ENCODE measurements at regions not wholly inside any gene's neighbourhood (a gene's known extent, or its start where the extent isn't known, plus 50 kb on each side); places are given as distances from the start of the nearest gene placed in this dataset.

DNA sequence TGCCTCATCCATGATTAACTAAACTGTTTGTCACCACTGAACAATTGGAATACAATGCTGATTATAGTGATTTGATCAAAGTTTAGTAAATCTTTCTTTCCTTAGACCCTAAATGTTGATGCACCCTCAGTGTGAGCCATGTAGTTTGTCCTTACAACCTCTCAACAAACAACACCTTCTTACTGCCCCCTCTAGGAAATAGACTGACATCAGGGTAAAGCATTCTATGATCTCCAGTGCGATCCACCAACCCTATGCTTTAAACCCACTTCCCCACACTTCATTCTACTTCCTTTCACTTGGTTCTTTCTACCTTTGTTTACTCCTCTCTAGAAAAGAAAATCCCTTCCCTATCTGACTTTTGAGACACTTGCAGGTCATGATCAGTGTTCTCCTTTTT is 1842.5 kb upstream of the PRR20A start:
- no peak for ATAC-seq

DNA sequence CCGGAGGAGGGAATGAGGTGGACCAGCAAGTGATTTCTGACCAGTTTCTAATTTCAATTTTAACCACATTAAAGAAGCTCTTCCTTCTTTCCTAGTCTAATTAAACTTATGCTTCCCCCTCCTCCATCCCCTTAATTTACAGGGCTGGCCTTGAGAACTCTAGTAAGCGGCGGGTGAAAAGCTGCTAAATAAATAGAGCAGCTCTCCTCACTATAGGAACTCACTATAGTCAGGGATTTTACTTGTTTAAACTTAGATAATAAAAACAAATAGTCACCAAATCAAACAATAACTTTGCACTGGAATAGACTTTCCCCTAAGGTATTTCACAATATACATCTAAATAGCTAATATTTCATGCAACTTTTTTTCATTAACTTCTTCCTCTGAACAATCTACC is 1838.2 kb upstream of the PRR20A start:
- no peak for ATAC-seq

DNA sequence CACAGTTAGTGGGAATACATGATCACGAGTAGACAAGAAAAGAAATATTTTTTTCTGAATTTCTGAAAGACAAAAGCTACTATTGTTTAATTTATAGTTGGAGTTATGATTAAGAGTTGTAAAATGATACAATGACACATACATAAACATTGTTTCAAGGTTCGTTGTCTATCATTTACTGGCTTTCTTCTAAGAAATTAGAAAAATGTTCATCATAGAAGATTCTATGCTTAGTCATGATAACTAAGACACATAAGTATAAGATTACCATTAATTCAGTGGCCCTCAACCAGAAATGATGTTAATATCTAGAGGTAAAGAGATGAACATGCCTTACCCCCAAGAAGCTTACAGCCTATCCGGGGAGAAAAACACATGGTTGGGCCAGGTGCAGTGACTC is 1832.8 kb upstream of the PRR20A start:
- ATAC-seq: no peak

DNA sequence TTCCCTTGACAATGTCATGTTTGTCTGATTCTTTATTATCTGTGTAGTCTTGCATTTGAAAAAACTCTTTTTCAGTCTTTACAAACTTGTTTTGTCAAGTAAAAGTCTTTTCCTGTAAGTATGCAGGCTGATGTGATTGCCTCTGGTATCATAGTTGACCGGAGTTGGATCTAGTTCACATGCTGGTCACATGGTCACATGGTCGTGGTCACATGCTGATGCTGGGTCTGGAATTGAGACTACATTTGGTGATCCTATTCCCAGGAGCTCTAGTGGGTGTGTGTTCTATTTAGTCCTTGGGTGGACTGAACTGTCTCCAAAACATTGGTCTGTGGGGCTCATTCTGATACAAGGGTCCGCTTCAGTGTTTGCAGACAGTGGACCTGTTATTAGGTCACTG is 1798.8 kb upstream of the PRR20A start:
- no peak for ATAC-seq

DNA sequence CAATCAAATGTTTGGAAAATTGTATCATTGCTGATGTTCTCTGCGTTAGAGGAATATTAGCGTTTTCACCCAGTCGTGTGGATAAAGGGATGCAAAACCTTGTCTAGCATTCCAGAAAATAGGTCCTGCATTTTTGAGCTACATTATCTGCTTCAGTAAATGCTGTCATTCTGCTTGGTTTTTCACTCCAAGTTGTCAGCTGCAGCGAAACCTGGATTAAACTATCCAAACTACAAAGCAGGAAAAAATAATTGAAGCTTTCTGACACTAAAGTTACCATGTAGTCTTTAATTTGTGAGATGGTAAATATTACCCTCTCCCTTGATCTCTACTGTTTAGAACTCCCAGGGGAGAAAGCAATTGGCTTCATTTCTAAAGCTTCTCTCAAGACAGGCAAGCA is 1795.5 kb upstream of the PRR20A start:
- no peak for ATAC-seq

DNA sequence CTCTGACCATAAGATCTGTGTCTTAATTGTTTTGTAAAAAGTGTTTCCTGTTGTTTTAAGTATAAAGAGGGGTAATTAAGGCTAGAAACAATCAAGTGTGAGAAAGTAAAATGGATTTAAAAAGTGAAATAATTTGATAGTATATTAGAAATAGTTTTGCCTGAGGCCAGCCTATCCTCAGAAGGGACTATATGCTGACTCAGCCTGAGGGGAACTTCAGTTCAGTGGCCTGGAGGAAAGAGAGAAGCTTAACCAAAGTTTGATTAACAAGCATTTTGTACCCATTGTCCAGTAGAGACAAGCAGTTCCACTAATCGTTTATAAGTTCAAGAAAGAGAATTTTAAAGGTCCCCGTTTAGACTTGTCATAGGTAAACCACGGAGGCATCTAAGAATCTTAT is 1793.2 kb upstream of the PRR20A start:
- no peak for ATAC-seq

DNA sequence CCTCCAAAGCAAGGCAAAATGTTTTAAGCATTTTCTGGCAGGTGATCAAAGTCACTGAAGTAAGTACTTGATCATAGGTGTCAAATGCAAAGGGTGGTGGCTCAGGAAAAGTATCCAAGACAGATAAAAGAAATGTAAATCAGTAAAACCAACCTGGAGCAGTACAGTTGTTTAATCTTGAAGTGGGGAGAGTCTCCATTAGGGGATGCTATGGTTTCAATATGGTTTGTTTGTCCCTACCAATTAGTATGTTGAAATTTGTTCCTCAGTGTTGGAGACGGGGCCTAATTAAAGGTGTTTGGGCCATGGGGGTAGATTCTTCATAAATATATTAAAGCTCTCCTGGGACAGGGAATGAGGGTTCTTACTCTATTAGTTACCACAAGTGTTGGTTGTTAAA is 1781.7 kb upstream of the PRR20A start:
- no peak for ATAC-seq

DNA sequence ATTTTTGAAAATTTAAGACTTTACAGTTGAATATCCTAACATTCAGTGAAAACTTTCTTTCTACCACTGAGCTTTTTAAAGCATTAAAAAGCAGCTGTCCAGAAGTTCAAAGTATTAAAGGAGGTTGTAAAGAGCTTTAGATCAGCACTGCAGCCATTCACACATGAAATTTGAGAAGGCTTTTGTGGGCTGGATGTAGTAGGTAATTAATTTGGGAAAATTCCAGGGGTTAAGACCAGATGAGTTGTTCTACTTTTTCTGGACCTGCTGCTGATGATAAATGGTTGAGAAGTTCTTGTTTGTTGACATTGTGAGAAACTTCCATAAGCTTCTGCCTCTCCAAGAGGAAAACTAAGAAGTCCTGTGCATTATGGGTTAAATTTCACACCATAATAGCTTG is 1779.6 kb upstream of the PRR20A start:
- no peak for ATAC-seq

DNA sequence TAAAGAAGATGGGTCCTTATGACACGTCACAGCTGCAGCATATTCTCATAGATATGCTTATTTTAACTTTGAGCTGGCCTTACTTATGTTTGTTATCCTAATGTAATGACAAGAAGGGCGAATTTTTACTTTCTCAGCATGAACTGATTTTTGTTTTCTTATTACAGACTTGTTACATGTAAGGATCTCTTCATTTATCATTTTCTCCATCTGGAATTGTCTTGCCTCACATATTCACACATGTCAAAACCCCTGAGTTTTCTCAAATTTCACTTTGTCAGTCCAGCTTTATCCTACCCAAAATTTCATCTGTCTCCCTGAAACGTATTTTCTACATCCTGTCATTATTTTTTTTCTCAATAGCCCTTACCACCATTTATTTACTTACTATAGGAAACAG is 1774.0 kb upstream of the PRR20A start:
- no peak for ATAC-seq

DNA sequence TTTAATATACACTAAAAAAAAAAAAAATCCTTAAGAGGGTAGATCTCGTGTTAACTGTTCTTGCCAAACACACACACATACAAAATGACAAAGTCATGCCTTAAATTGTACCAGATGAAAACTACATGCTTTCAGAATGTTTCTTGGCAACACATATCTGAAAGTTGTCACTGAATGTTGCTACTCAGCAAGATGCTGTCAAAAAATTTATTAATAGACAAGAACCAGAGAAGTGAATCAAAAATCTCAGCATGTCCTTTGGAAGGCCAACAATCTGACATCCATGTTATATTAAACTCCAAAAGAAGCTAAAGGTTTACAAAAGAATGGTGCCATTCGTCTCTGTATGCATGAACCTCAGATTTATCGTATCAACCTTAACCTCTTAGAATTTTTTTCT is 1746.2 kb upstream of the PRR20A start:
- no peak for ATAC-seq

DNA sequence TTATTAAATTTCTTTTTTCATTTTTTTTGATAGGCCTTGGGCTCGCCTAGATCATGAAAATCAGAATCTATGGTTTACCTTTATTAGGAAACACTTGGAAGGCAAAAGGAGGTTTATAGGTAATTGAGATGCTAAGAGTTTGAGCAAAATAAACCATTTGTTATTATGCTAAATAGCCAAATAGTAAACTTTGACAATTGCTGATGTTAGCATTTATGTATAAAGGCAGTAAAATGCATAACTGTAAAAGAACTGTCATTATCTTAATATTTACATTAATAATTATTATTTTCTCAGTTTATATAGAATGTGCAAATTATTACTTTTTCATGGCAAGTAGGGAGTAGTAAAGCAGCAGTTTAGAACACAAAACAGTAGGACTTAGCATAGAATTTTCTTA is 1737.8 kb upstream of the PRR20A start:
- no peak for ATAC-seq

DNA sequence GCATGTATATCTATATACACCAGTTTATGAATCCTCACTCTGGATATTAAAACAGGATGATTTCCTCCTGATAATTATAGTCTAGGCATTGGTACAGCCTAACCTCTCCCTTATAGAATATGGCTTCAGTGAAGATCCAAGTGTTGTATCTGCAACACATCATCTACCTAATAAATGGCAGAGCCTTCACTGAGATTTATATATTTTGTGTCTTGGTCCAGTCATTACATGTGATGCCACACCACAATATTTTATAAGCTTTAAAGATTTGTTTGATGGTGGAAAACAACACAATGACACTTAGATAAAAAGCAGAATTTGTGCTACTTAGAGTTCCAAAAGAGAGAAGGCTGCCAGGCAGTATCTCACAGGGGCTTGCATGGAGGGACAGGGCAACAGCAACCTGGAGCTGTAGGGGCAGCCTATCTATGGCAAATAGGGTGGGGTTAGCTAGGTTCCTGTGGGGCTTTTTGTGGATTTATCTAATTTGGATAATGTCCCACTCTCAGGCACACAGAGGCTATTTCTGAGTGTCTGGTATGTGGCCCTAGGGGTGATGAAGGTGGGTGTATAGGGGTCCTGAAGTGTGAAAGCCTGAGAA is 1736.7 kb upstream of the PRR20A start:
- ATAC-seq: no peak

DNA sequence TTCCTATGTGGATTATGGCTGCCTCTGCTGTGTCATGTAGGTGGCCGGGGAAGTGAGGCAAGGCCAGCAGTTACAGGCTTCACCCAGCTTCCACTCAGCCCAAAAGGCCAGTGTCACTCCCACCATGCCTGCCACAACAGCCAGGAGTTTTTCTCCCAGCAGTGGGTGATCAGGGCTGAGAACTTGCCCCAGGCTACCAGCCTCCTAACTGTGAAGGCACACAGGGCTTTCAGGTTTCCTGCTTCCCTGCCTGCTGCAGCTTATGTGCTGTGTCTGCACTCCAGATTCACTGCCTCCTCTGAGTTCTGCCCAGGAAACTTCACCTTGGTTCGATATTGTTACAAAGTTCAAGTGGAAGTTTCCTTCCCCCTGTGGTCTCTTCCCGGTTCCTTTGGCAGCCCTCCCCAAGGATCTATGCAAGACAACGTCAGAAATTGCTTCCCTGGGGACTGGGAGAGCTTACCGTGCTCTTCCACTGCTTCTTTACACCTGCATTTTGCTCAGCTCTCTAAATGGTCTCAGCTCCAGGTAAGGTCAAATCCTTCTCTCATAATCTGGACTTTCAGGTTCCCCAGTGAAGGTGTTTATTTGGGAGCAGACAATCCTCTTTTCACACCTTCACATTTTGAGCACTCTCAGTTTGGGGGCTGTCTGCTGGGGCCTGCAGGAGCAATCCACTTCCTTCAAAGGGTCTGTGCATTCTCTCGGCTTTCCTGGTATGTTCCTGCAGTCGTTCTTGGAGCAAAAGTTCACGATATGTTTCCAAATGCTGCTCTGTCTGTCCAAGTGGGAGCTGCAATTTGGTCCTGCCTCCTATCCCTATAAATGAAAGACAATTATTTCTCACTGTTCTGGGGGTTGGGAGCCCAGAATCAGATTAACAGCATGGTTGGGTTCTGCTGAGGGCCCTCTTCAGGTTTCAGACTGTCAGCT is 1730.1 kb upstream of the PRR20A start:
- no peak for ATAC-seq

DNA sequence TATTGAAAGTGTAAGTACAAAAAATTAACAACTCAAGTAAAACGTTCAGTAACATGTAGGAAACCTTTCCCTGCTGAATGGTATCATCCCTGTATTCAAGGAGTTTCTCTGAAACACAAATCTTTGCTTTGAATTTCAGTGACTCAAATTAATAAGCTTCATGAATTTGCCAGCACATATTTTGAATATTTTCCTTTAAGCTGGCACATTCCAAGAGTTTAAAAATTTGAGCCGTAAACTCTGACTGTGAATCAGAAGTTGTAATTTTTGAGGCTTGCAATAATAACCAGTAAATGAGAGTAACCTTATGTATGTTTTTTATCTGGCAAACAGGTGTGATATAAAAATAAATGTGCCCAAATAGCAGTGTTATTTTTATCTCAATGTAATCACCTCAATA is 1722.6 kb upstream of the PRR20A start:
- no peak for ATAC-seq

DNA sequence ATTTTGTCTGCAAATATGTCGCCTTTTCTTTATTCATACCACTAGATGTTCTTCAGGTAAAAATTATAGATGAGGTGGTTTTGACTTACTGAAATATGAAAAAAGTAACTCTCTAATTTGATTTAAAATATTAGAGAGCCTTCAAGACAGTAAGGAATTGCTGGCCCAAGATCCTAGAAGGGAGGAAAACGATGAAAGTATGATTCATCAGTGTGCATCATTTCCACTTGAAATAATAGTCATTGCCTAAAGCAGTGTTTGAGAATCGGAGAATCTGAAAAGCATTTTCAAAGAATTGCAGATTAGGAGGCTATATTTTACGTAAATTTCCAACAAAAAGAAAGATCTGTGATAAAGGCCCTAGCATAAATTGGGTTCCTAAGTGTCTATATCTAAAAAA is 1707.9 kb upstream of the PRR20A start:
- ATAC-seq: no peak

DNA sequence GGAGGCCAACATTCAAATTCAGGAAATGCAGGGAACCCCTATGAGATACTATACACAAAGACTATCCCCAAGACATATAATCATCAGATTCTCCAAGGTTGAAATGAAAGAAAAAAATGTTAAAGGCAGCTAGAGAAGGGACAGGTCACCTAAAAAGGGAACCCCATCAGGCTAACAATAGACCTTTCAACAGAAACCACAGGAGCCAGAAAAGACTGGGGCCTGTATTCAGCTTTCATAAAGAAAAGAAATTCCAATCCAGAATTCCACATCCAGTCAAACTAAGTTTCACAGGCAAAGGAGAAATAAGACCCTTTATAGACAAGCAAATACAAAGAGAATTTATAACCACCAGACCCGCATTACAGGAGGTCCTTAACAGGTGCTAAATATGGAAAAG is 1703.6 kb upstream of the PRR20A start:
- ATAC-seq: no peak

DNA sequence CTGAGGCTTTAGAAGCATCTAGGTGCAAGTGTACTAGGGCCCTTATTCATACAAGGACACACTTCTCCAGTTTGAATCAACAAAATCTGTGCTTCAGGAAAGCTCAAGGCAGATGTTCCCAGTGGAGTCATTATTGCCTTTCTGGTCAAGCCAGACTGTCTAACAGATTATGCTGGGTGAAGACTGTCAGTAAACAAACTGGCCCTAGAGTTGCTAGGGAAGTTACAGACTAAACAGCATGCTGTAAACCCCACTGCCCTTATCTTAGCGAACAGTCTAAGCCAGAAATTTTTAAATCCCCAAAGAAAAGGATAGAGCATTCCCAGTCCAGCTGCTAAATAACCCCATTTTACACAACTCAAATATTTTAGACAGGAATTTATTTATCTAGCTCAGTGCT is 1701.3 kb upstream of the PRR20A start:
- no peak for ATAC-seq

DNA sequence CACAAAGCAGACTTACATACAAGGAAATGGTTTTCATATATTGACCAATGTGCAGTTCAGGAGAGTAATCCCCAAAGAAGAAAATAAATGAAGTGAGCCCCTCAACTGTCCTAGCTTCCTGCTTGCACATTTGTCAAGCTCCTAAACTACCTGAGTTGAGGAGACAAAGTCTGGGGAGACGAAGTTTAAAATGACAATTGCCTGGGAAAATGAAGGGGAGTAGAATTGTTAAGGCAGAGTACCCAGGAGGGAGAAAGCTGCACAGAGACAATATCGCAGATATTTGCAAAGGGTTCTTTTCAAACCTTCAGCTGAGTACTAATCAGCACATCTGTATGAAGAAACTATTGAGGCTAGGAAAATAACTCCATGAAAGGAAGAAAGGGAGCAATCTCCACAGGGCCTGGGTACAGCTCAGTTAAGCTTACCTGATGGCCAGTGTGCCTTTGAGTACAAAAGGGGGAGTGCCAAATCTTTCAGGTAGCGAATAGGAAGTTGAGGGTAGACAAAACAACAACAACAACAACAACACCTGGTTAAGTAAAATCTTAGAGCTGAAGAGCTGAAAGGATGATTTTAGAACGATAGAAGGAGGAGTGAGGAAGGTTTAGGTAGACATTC is 1700.1 kb upstream of the PRR20A start:
- ATAC-seq: no peak

DNA sequence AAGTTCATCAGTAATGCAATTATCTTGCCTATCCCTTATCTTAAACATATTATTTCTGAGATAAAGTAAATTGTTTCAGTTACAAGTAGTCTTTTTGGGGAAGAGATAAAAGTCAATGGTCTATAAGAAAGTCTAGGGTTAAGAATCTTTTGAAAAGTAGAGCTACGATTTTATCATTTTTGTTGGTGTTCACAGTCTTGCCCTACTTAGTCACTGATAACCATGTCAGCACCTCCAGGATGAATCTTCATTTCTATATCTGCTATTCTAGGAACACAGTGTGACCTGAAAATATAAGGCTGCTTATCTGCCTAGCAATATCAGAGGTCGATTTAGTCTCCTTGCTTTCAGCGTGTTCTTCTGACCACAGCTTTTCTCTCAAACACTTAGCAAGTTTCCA is 1676.5 kb upstream of the PRR20A start:
- ATAC-seq: no peak

DNA sequence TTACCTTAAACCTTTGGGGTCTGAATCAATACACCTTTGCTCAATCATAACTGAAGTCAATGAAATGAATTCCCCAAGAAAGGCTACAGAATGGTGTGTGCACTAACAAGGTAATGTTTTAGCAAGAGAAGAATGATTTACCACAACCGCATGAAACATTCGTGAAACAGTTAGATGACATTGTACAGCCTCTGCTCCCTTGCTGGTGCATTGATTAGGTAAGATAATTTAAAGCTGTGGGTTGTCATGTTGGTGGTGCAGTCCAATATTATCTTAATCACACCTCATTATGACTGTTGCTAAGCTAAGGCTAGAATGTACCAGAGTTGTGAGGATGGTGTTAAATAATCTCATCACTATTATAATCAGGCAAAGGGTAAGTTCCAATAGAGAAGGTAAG is 1673.2 kb upstream of the PRR20A start:
- no peak for ATAC-seq

DNA sequence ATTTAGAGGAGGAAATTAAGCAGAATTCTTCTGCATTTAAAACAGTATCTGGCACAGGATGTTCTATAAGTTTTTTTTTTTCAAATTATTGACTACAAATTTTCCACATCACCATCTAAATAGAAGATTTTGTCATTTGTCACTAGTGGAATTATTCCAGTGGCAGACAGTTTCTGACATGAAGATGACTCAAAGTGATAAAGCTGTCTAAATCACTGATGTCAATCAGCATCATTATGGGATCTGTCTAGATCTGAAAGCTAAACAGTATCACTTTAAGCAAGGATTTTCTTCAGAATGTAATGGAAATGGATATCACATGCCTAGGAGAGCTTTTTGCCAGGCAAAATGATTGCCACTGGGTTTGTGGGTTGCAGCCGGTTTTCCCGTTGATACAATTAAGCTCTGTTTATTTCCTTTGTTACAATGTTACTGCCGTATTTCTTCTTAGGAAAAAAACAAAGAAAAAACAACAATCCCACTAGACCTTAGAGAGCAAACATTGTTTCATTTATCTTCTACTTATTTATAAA is 1657.0 kb upstream of the PRR20A start:
- ATAC-seq: no peak

DNA sequence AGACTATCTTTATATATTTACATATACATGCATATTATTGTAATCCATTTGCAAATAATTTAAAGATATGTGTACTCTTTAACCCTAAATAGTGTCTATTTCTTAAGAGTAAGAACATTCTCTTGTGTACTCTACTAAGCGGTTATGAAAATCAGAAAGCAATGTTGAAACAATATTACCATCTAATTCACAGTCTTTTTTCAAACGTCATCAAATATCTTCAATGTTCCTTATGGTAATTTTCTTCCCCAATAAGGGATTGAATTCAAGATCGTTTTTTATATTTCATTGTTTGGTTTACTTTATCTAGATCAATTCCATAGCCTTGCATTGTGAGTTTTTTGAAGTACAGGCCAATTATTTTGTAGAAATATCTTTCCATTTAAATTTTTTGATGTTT is 1647.4 kb upstream of the PRR20A start:
- no peak for ATAC-seq

DNA sequence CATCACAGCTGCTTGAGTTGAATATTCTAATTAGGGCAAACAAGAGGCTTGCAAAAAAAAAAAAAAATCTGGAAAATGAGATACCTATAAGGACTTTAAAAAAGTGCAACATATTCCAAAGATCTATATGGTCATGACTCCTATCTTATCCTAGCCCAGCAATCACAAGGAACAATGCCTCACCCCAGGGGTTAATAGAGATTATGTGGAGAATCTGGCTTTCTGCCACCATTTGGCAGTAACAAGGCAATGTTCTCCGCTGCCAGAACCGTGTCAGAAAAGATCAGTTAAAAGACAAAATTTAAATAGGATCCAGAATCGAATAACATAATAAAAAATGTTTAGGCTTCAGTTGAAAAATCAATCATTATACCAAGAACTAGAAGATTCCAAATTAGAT is 1643.2 kb upstream of the PRR20A start:
- ATAC-seq: no peak

DNA sequence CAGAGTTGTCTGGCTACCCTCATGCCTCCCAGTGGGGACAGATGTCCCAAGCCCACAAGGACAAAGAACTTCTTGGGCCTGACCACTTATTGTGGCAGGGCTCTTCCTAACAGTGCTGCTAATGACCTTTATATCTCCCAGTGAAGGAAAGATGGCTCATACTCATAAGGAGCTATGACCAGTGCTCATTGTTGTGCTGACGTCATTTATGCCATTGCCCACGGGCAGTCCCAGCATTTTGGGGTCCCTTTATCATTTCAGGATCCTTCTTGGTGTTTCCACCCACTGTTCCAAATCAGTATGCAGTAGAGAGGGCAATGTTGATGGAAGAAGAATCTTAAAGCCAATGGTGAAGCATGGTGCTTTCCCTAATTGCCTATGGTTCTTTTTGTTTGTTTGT is 1640.0 kb upstream of the PRR20A start:
- no peak for ATAC-seq
